BE2C (cell line): ENCODE measurements at regions not wholly inside any gene's neighbourhood (a gene's known extent, or its start where the extent isn't known, plus 50 kb on each side); places are given as distances from the start of the nearest gene placed in this dataset.

Experiments used
- DNase-seq: peaks from one replicate; pipeline ENCODE4 v3.0.0-alpha.2; 2020
- H3K27me3 ChIP-seq: fragments of 250-450 bp; sonication (Bioruptor Pico); 2 replicates; pipeline ENCODE4 v1.5.1; 2020; ENCODE audit warnings: mild to moderate bottlenecking
- H3K36me3 ChIP-seq: fragments of 250-450 bp; sonication (Bioruptor Pico); 2 replicates; pipeline ENCODE4 v1.5.1; 2020; ENCODE audit warnings: mild to moderate bottlenecking
- H3K4me1 ChIP-seq: fragments of 250-450 bp; sonication (Bioruptor Pico); 2 replicates; pipeline ENCODE4 v1.5.1; 2020
- H3K4me3 ChIP-seq: 2 replicates; pipeline ENCODE4 v1.5.1; 2011; ENCODE audit warnings: low read depth, low read length
- H3K9me3 ChIP-seq: fragments of 250-450 bp; sonication (Bioruptor Pico); 2 replicates; pipeline ENCODE4 v1.5.1; 2020
- TF ChIP-seq, protein P1 (sequence below): IDR thresholded peaks from 2 replicates; pipeline ENCODE4 v1.5.1; 2012; ENCODE audit warnings: mild to moderate bottlenecking, low read depth, low read length

GRCh38 chr11:134521452-134522289, 109.6 kb upstream of the B3GAT1 start:
- H3K36me3 ChIP-seq = no peaks in the 10 kb centered on the region
- no peak for DNase-seq
- TF ChIP-seq, protein P1, sequence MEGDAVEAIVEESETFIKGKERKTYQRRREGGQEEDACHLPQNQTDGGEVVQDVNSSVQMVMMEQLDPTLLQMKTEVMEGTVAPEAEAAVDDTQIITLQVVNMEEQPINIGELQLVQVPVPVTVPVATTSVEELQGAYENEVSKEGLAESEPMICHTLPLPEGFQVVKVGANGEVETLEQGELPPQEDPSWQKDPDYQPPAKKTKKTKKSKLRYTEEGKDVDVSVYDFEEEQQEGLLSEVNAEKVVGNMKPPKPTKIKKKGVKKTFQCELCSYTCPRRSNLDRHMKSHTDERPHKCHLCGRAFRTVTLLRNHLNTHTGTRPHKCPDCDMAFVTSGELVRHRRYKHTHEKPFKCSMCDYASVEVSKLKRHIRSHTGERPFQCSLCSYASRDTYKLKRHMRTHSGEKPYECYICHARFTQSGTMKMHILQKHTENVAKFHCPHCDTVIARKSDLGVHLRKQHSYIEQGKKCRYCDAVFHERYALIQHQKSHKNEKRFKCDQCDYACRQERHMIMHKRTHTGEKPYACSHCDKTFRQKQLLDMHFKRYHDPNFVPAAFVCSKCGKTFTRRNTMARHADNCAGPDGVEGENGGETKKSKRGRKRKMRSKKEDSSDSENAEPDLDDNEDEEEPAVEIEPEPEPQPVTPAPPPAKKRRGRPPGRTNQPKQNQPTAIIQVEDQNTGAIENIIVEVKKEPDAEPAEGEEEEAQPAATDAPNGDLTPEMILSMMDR = no peak
- no peaks in the 10 kb centered on the region for H3K9me3 ChIP-seq
- H3K27me3 ChIP-seq = peaks cover 10% of the 10 kb centered on the region
- H3K4me3 ChIP-seq = no peak overlapping the region
- no peaks in the 10 kb centered on the region for H3K4me1 ChIP-seq

GRCh38 chr11:134521001-134521400, 109.0 kb upstream of the B3GAT1 start:
- Histone ChIP-seq H3K9me3 (no peaks in the 10 kb centered on the region), H3K4me3 (no peak overlapping the region), H3K27me3 (peaks cover 7% of the 10 kb centered on the region; the same call in 1 of the 2 replicates), H3K4me1 (no peaks in the 10 kb centered on the region), H3K36me3 (no peaks in the 10 kb centered on the region)
- TF ChIP-seq, protein P1 = no peak
- no peak for DNase-seq

GRCh38 chr11:134519788-134520187, 107.7 kb upstream of the B3GAT1 start:
- Histone ChIP-seq H3K4me3 (no peak overlapping the region), H3K36me3 (no peaks in the 10 kb centered on the region), H3K4me1 (no peaks in the 10 kb centered on the region), H3K27me3 (peaks cover 15% of the 10 kb centered on the region; the same call in 1 of the 2 replicates), H3K9me3 (no peaks in the 10 kb centered on the region)
- DNase-seq = no peak
- TF ChIP-seq, protein P1 = no peak

DNA sequence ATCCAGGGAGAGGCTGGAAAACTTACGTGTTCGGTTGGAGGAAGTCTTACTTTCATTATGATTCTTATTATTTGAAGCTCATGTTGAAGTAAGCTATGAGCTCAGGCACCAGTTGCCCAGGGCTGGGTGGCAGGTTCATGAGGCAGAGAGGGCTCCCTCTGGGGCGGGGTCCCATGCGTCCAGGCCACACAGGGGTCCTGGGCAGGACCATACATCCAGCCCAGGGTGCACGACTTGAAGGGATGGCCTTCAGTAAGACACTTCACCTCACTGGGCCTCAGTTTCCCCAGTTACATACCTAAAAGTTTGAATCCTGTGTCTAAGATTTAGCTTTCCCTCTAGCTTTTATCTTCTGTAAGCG, 107.3 kb upstream of the B3GAT1 start:
- TF ChIP-seq, protein P1 = no peak
- no peaks in the 10 kb centered on the region for H3K4me1 ChIP-seq
- no peaks in the 10 kb centered on the region for H3K9me3 ChIP-seq
- no peak for DNase-seq
- peaks cover 19% of the 10 kb centered on the region for H3K27me3 ChIP-seq
- H3K4me3 ChIP-seq = no peak overlapping the region
- H3K36me3 ChIP-seq = no peaks in the 10 kb centered on the region

GRCh38 chr11:134518616-134519389, 106.8 kb upstream of the B3GAT1 start:
- Histone ChIP-seq H3K4me1 (no peaks in the 10 kb centered on the region), H3K36me3 (no peaks in the 10 kb centered on the region), H3K9me3 (no peaks in the 10 kb centered on the region), H3K4me3 (no peak overlapping the region), H3K27me3 (peaks cover 25% of the 10 kb centered on the region)
- peak; percentile 1 for DNase-seq
- TF ChIP-seq, protein P1 = no peak
